ENCODE measurements at regions not wholly inside any gene's neighbourhood (a gene's known extent, or its start where the extent isn't known, plus 50 kb on each side); places are given as distances from the start of the nearest gene placed in this dataset.
"Not testable (repeated sequence)": the region's sequence is repeated elsewhere in the genome, so short reads cannot be mapped to it uniquely, and the experiment has no call there.

DNA sequence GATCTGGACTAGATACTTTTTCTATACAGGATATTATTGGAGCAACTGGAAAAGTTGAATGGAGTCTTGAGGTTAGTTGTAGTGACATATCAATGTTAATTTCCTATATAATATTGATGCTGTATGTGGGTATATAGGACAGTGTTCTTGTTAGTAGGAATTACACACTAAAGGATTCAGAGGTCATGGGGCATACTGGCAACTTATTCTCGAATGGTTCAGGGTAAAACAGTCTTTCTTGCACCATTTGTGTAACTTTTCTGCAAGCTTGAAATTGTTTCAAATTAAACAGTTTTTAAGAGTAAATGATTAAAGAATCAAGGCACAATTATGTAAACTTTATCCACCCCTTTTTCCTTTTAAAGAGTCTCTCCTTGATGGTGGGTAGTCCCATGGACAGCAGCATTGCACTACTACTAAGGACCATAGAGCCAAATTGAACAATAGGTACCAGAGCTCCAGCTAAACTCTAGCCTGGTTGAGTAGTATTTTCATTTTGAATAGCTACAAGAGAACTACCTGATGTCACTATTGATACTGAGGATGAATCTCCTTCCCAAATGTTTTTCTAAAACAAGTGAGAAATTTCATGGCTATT, 70.1 kb downstream of the DMP1 start:
- Histone ChIP-seq H4K20me1 (ENCODE audit: control insufficient read depth, extremely low read depth, insufficient read depth, low read length) (no peaks in the 10 kb centered on the region), H3K4me2 (ENCODE audit: extremely low read depth, insufficient read depth, low read length) (no peak overlapping the region), H3K27me3 (ENCODE audit: control insufficient read depth, insufficient read depth, low read length) (no peaks in the 10 kb centered on the region), H3K27ac (ENCODE audit: insufficient read depth, low read length) (no peak overlapping the region), H3K9ac (ENCODE audit: insufficient read depth, low read length) (no peak overlapping the region), H3K4me3 (replicated peaks in 1 of 4; ENCODE audit: control extremely low read depth in 1 of 4, insufficient read depth in 1 of 4, low read depth in 3 of 4, low read length in 4 of 4) (no peak overlapping the region), H3K9me3 (ENCODE audit: control insufficient read depth, insufficient read depth, low read depth, low read length) (no peaks in the 10 kb centered on the region), H3K79me2 (ENCODE audit: control insufficient read depth, insufficient read depth, low read length) (no peaks in the 10 kb centered on the region), H2AFZ (ENCODE audit: low read length) (no peak overlapping the region), H3K4me1 (ENCODE audit: control insufficient read depth, extremely low read depth, insufficient read depth, low read length) (no peaks in the 10 kb centered on the region), H3K36me3 (ENCODE audit: control insufficient read depth, insufficient read depth, low read length) (no peaks in the 10 kb centered on the region)
- DNase-seq (ENCODE audit: low read depth in 2 of 2), result no peak
- TF ChIP-seq EZH2 (IDR thresholded peaks at IDR 0.05; ENCODE audit: low read length, missing control alignments), result no peak
- TF ChIP-seq, protein P1, sequence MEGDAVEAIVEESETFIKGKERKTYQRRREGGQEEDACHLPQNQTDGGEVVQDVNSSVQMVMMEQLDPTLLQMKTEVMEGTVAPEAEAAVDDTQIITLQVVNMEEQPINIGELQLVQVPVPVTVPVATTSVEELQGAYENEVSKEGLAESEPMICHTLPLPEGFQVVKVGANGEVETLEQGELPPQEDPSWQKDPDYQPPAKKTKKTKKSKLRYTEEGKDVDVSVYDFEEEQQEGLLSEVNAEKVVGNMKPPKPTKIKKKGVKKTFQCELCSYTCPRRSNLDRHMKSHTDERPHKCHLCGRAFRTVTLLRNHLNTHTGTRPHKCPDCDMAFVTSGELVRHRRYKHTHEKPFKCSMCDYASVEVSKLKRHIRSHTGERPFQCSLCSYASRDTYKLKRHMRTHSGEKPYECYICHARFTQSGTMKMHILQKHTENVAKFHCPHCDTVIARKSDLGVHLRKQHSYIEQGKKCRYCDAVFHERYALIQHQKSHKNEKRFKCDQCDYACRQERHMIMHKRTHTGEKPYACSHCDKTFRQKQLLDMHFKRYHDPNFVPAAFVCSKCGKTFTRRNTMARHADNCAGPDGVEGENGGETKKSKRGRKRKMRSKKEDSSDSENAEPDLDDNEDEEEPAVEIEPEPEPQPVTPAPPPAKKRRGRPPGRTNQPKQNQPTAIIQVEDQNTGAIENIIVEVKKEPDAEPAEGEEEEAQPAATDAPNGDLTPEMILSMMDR (conservative IDR thresholded peaks at IDR 0.05 in 1 of 2, IDR thresholded peaks at IDR 0.05 in 1 of 2; ENCODE audit: low read depth in 1 of 2, low read length in 2 of 2), result no peak

DNA sequence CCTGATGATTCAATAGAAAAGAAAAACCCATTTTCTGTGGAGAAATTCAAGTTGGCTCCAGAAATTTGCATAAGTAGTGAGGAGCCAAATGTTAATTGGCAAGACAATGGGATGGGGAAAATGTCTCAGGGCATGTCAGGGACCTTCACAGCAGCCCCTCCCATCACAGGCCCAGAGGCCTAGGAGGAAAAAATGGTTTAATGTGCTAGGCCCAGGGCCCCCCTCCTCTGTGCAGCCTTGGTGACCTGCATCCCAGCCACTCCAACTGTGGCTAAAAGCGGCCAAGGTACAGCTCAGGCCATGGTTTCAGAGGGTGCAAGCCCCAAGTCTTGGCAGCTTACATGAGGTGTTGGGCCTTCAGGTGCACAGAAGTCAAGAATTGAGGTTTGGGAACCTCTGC, 74.1 kb upstream of the IBSP start:
- H3K79me2 ChIP-seq (ENCODE audit: control insufficient read depth, insufficient read depth, low read length); H3K27me3 ChIP-seq (ENCODE audit: control insufficient read depth, insufficient read depth, low read length); H3K36me3 ChIP-seq (ENCODE audit: control insufficient read depth, insufficient read depth, low read length); H2AFZ ChIP-seq (ENCODE audit: low read length); H3K9ac ChIP-seq (ENCODE audit: insufficient read depth, low read length); H3K27ac ChIP-seq (ENCODE audit: insufficient read depth, low read length); H3K4me2 ChIP-seq (ENCODE audit: extremely low read depth, insufficient read depth, low read length); H3K4me3 ChIP-seq (replicated peaks in 1 of 4; ENCODE audit: control extremely low read depth in 1 of 4, insufficient read depth in 1 of 4, low read depth in 3 of 4, low read length in 4 of 4); H4K20me1 ChIP-seq (ENCODE audit: control insufficient read depth, extremely low read depth, insufficient read depth, low read length); DNase-seq (ENCODE audit: low read depth in 2 of 2); H3K4me1 ChIP-seq (ENCODE audit: control insufficient read depth, extremely low read depth, insufficient read depth, low read length); H3K9me3 ChIP-seq (ENCODE audit: control insufficient read depth, insufficient read depth, low read depth, low read length): not testable (repeated sequence)

DNA sequence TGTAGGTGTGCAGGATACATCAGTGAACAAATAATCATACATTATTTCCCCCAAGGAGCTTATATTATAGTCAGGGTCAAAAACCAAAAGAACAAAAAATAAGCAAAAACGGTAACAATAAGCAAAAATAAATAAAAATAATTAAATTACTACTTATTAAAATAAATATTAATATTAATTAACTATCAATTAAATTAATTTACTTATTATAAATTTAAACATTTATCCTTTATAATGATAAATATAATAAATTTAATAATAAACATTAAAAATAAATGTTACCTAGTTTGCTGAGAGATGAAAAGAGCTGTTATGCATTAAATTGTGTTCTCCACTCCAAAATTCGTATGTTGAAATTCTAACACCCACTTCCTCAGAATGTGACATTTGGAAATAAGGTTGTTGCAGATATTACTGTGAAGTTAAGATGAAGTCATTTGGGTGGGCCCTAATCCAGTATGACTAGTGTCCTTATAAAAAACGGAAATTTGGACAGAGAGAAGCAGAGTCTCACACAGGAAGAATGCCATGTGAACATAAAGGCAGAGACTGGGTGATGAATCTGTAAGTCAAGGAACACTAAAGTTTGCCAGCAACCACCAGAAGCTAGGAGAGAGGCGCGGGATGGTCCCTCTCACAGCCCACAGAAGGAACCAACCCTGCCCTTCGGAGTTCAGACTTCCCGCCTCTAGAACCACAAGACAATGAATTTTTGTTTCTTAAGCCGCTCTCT, 67.2 kb upstream of the IBSP start:
- H3K79me2 ChIP-seq (ENCODE audit: control insufficient read depth, insufficient read depth, low read length), result no peaks in the 10 kb centered on the region
- H3K9ac ChIP-seq (ENCODE audit: insufficient read depth, low read length), result no peak overlapping the region
- no peaks in the 10 kb centered on the region for H3K27me3 ChIP-seq (ENCODE audit: control insufficient read depth, insufficient read depth, low read length)
- no peak overlapping the region for H3K27ac ChIP-seq (ENCODE audit: insufficient read depth, low read length)
- no peak overlapping the region for H3K4me3 ChIP-seq (replicated peaks in 1 of 4; ENCODE audit: control extremely low read depth in 1 of 4, insufficient read depth in 1 of 4, low read depth in 3 of 4, low read length in 4 of 4)
- H3K36me3 ChIP-seq (ENCODE audit: control insufficient read depth, insufficient read depth, low read length), result no peaks in the 10 kb centered on the region
- no peaks in the 10 kb centered on the region for H3K9me3 ChIP-seq (ENCODE audit: control insufficient read depth, insufficient read depth, low read depth, low read length)
- H3K4me1 ChIP-seq (ENCODE audit: control insufficient read depth, extremely low read depth, insufficient read depth, low read length), result no peaks in the 10 kb centered on the region
- no peaks in the 10 kb centered on the region for H4K20me1 ChIP-seq (ENCODE audit: control insufficient read depth, extremely low read depth, insufficient read depth, low read length)
- DNase-seq (ENCODE audit: low read depth in 2 of 2), result peak; percentile 14 to 41
- no peak overlapping the region for H3K4me2 ChIP-seq (ENCODE audit: extremely low read depth, insufficient read depth, low read length)
- no peak for TF ChIP-seq EZH2 (IDR thresholded peaks at IDR 0.05; ENCODE audit: low read length, missing control alignments)
- TF ChIP-seq, protein P1 (conservative IDR thresholded peaks at IDR 0.05 in 1 of 2, IDR thresholded peaks at IDR 0.05 in 1 of 2; ENCODE audit: low read depth in 1 of 2, low read length in 2 of 2), result no peak
- no peak overlapping the region for H2AFZ ChIP-seq (ENCODE audit: low read length)
